T47D (cell line): ENCODE measurements at regions not wholly inside any gene's neighbourhood (a gene's known extent, or its start where the extent isn't known, plus 50 kb on each side); places are given as distances from the start of the nearest gene placed in this dataset.

Experiments used
- DNase-seq, 2 experiments: peaks; one replicate each; pipeline versions ENCODE4 v3.0.0 to v3.0.0-alpha.2; 2011 to 2012; ENCODE audit warnings: low read depth in 1 of 2, low spot score in 1 of 2
- JUND ChIP-seq: IDR thresholded peaks from 2 replicates; pipeline ENCODE4 v1.6.1; 2012; ENCODE audit warnings: low read depth
- in situ Hi-C: cut with HindIII; loops from 2 replicates; pipeline ENCODE4 v1.10.0; 2016; ENCODE audit warnings: low sequenced_read_pairs, low pct_unique_long_range_greater_than_20kb

DNA sequence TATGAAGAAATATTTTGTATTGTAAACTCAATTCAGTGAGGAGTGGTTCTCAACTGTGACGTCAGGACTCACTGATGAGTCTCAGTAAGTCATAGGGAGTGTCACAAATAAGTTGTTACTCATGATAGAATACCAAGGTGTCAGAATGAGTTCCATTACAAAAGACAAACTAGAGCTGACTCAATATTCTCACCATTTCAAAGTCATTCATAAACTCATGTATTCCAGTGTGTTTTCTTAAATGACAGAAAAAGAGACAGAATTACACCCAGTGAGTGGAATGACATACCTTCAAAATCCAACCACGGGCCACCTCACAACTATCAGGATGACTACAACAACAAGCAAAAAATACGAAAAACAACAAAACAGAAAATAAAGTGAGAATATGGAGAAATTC lies 321.5 kb downstream of the ENC1 start:
- no peak for DNase-seq
- TF ChIP-seq JUND: no peak
- in situ Hi-C loops: no loop called here

DNA sequence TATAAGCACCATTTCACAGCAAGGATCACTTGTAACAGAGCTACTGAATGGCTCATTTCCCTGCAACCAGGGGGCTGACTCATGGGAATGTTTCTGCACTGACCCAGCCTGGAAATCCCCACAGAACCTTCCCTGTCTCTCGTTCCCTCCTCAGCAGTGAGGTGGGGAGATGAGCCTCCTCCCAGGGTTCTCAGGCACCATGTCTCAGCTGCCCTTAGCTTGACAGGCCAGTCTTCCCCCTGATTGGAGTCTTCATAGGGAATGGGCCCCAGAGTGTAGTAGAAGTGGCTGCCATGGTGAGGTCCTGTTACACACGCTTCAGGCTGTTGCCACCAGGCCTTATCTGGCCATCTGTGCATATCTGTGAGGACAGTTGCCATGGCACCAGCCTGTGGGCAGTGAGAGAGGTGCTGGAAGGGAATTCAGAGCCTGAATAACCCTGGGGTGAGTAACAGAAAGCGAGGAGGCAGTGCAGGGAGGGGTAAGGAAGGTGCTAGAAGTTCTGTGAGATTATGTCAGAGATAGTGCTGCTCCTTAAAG lies 324.4 kb downstream of the ENC1 start:
- peak; percentile 82 for TF ChIP-seq JUND
- in situ Hi-C loops: no loop called here
- DNase-seq: peak; percentile 33 to 95

DNA sequence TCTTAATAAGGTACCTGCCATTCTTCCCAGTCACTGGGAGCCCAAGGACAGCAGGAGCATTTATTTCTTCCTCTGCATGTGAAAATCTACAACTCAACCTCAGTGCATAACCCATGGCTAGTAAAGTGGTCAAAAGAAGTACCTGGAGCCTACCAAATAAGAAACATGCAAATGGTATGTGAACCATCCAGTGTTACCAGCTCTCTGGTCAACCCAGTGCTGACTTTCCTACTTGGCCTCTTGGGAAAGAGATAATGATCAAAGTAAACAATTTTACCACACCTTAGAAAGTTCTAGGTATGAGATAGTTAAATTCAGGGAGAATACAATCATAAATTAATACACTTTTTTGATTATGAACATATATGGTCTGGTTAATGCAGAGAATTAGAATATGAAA lies 325.6 kb downstream of the ENC1 start:
- peak; percentile 36 to 96 for DNase-seq
- in situ Hi-C loops: no loop called here
- peak; percentile 91 for TF ChIP-seq JUND

DNA sequence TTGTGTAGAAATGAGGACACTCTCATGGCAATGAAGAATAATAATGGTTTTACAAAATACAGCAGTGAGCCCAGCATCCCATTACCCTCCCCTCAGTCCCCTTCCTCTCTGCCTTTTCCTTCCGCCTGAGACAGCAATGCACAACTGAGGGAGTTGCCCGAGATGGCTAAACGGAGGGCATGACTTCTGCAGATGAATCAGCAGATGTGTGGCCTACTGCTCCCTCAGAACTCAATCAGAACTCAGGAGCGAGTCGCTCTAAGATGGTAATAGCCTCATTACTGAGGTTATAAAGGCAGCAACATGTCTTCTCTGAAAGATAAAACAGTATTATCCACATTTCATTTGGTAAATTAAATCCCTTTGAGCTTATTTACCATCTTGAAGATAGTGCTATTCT lies 326.6 kb downstream of the ENC1 start:
- no peak for TF ChIP-seq JUND
- in situ Hi-C loops: no loop called here
- no peak for DNase-seq

DNA sequence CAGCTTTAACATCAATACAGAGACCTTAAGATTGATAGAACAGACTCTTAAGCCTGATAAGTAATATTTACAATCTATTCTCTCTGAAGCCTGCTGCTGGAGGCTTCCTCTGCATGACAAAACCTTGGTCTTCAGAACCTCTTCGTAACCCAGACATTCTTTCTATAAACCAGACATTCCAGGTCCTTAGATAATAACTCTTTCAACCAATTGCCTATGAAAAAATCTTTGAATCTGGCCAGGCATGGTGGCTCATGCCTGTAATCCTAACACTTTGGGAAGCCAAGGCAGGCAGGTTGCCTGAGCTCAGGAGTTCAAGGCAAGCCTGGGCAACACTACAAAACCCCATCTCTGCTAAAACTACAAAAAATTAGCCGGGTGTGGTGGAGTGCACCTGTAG lies 327.8 kb downstream of the ENC1 start:
- in situ Hi-C loops: no loop called here
- no peak for TF ChIP-seq JUND
- DNase-seq: no peak

DNA sequence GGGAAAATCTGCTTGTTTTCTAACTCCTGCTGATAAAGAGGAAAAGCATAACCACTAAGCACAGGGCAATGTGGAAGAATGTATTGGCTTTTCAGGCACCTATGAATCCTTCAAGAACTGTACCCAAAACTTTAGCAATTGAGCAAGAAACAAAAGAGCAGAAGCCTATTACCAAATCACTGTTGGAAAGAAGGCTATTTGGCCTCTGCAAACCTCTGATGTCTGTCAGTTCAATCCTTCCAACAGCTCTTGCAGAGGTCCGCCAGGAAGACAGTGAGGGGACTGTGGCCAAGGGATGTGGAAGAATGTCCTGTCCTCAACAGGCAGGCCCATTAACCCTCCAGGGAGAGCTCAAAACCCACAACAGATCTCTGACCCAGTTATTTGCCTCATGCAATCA lies 328.6 kb downstream of the ENC1 start:
- TF ChIP-seq JUND: no peak
- DNase-seq: no peak
- in situ Hi-C loops: no loop called here

DNA sequence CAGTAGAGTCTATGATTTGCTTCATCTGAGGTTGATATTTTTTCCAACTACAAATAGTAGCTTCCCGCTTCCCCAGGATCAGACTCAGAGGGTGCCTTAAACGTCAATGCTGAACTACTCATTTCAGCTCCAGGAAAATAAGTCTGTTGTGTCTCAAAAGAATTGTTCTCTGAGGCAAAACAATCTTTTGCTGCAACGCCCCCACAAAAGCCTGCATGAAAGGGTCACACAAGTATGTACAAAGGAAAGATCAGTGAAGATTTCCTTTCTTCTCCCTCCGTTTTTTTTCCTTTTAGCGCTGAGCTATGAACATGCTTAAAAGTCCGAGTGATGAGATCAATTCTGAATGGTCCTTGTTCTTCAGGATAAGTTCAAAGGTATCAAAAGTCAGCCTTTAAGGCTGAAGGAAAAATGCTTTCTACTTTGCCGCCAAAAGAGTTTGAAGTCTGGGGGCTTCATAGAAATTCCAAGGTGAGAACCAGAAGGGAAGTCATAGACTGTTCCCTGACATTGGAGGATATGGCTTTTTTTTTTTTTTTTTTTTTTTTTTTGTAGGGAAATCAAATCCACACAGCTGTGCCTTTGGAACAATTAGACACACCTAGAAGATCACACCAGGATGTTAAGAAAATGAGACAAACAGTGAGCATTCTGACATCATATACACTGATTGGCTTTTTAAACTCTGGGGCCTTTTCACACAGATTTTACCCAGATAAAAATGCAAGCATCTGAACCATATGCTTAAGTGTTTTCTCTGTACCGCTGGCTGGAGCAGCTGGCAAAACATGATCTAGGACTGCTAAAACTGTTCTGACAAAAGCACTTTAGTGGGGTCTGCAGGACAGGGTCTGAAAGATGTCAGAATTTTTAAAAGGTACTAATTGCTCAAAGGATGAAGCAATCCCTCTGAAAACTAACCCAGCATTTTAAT lies 329.3 kb downstream of the ENC1 start:
- DNase-seq: no peak
- in situ Hi-C loops: no loop called here

DNA sequence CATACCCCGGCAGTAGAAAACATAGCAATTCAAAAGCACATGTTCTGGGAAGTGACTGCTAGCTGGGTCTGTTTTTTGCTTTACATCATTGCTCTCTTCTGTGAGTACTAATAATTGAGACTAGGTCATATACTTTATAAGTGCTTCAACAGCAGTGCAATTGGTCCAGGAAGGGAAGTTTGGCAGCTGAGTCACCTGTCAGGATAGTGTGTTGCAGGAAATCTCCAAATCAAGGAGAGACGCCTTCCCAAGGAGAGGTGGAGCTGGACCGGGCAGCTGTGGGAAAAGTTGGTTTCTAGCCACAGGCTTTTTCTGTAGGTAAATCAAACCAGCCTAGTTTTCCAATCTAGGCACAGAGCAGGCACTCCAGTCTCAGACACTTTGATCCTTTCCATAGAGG lies 330.1 kb downstream of the ENC1 start:
- DNase-seq: peak in 1 of 2 experiments; percentile 26
- in situ Hi-C loops: no loop called here
- no peak for TF ChIP-seq JUND

More for the DNA sequence above, 329.3 kb downstream of the ENC1 start:
- no peak for TF ChIP-seq JUND

DNA sequence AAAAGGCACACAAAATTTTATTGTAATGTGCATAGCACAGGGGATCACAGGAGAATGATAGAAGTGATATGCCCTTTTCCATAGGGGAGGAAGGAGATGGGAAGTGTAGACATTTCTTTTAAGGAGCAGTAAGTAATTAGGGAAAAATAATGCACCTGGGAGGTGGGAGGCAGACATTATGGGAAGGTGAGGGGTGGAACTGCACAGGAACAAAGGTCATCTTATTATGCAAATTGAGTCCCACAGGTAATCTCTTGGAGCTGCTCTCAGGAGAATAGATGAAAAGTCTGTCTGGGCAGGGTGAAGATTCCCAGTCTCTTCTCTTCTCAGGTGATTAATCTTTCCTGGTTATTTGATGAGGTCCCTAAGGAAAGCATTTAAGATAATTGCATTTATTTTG lies 331.5 kb downstream of the ENC1 start:
- no peak for TF ChIP-seq JUND
- in situ Hi-C loops: no loop called here
- no peak for DNase-seq

DNA sequence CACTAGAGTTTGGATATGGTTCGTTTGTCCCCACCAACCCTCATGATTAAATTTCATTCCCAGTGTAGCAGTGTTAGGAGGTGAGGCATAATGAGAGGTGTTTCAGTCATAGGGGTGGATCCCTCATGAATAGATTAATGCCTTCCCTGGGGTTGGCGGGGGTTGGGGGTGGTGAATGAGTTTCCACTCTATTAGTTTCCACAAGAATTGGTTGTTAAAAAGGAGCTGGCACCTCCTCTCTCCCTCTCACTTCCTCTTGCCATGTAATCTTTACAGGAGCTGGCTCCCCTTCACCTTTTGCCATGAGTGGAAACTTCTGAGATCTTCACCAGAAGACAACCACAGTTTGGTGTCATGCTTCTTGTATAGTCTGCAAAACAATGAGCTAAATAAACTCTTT lies 333.7 kb downstream of the ENC1 start:
- TF ChIP-seq JUND: no peak
- no peak for DNase-seq
- in situ Hi-C loops: no loop called here

DNA sequence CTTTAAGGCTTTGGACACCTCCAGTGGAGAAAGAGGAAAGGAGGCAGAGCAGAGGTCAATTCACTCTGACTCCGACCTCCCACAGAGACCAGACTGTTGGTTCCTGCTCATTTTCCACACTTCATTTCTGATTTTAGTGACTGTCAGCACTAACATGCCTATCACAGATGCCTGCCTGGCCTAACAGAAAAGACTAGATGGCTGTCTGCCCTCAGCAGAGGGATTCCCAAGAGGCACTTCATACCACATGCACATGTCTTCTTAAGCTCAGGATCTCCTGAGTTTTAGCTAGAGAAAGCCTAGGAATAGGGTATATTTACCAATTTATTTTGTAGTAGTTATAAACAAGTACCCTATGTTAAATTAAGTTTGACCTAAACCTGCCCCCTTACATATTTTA lies 336.0 kb downstream of the ENC1 start:
- no peak for DNase-seq
- in situ Hi-C loops: no loop called here
- no peak for TF ChIP-seq JUND

DNA sequence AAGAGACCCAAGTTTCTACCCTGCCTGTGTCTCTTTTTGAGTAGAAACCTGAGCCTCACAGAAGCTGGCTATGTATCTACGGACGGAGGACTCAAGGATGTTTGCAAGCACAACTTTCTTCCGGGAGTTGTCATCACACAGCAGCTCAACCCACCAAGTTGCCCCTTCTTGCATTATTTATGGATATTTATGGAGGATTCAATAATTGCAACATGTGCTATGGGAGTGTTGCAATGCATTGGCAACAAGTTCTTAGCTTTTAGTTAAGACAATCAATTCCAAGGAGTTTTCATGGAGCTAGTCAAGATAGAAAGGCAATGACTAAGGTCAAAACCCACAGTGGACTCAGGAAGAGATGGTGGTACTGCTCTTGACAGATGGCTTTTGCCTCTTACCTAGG lies 336.9 kb downstream of the ENC1 start:
- DNase-seq: no peak
- no peak for TF ChIP-seq JUND
- in situ Hi-C loops: no loop called here

DNA sequence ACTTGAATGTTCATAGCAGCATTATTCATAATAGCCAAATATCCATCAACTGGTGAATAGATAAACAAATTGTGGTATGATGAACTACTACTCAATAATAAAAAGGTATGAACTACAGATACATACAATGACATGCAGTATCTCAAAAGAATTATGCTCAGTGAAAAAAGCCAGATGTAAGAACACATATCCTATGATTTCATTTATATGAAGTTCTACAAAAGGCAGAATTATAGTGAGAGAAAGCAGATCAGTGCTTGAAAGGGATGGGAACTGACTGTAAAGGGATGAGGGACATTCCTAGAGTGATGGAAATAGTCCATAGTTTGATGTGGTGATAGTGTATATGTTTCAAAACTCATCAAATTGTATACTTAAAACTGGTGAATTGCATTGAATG lies 339.0 kb downstream of the ENC1 start:
- TF ChIP-seq JUND: no peak

More for the DNA sequence above, 339.0 kb downstream of the ENC1 start:
- in situ Hi-C loops: no loop called here
- DNase-seq: no peak
